ENCODE measurements at regions not wholly inside any gene's neighbourhood (a gene's known extent, or its start where the extent isn't known, plus 50 kb on each side); places are given as distances from the start of the nearest gene placed in this dataset.

DNA sequence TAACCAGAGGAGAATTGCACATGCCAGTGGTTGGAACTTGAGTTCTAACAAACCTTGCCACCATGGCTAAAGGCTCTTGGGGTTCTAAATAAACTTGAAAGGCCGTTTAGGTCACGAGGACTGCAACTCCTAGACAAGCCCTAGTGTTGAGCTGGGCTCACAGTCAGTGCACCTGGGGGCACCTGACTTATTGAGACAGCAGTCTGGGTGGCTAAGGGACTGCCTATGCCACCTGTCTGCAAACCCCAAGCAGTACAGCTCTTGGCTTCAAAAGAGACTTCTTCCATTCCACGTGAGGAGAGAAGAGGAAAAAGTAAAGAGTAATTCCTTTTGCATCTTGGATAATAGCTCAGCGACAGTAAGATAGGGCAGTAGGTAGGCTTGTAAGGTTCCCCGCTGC, 765.6 kb upstream of the FOXG1 start:
- Histone ChIP-seq H2AK5ac (ENCODE audit: low read length) (no peak overlapping the region), H2BK5ac (ENCODE audit: low read depth, low read length, poor library complexity) (no peak overlapping the region), H3K18ac (ENCODE audit: low read length) (no peak overlapping the region), H2BK120ac (ENCODE audit: insufficient read depth, low read length, poor library complexity) (no peak overlapping the region), H3K4me1 (ENCODE audit: control insufficient read depth in 1 of 2, insufficient read depth in 2 of 2, low read length in 2 of 2) (no peaks in the 10 kb centered on the region), H3K23ac (ENCODE audit: low read length) (no peak overlapping the region), H3K9ac (ENCODE audit: low read length) (no peak overlapping the region), H3K14ac (ENCODE audit: low read length) (no peak overlapping the region), H3K9me3 (ENCODE audit: insufficient read depth, low read depth, low read length) (no peaks in the 10 kb centered on the region), H3K4me2 (ENCODE audit: low read length) (no peak overlapping the region), H4K8ac (ENCODE audit: low read depth, low read length) (no peak overlapping the region), H3K4me3 (ENCODE audit: low read depth, low read length) (no peak overlapping the region), H2AFZ (ENCODE audit: insufficient read depth, low read length, poor library complexity) (no peak overlapping the region), H3K27me3 (ENCODE audit: insufficient read depth, low read length) (no peaks in the 10 kb centered on the region), H2BK12ac (ENCODE audit: low read length) (no peak overlapping the region), H4K91ac (ENCODE audit: low read depth, low read length) (no peak overlapping the region), H3K27ac (ENCODE audit: low read depth, low read length) (no peak overlapping the region), H3K79me1 (ENCODE audit: low read length) (no peaks in the 10 kb centered on the region), H4K12ac (ENCODE audit: low read depth, low read length) (no peak overlapping the region), H3K4ac (ENCODE audit: low read depth, low read length) (no peak overlapping the region), H3K79me2 (ENCODE audit: control insufficient read depth, insufficient read depth, low read length, poor library complexity) (no peaks in the 10 kb centered on the region), H3K36me3 (ENCODE audit: control insufficient read depth in 1 of 2, insufficient read depth in 2 of 2, low read length in 2 of 2) (peaks cover 0 to 2% of the 10 kb centered on the region in 2 experiments)
- WGBS (ENCODE audit: extremely low coverage, insufficient coverage, insufficient read length) = no CpG with 5 or more reads among the region's 5 CpGs
- DNase-seq = no peak

DNA sequence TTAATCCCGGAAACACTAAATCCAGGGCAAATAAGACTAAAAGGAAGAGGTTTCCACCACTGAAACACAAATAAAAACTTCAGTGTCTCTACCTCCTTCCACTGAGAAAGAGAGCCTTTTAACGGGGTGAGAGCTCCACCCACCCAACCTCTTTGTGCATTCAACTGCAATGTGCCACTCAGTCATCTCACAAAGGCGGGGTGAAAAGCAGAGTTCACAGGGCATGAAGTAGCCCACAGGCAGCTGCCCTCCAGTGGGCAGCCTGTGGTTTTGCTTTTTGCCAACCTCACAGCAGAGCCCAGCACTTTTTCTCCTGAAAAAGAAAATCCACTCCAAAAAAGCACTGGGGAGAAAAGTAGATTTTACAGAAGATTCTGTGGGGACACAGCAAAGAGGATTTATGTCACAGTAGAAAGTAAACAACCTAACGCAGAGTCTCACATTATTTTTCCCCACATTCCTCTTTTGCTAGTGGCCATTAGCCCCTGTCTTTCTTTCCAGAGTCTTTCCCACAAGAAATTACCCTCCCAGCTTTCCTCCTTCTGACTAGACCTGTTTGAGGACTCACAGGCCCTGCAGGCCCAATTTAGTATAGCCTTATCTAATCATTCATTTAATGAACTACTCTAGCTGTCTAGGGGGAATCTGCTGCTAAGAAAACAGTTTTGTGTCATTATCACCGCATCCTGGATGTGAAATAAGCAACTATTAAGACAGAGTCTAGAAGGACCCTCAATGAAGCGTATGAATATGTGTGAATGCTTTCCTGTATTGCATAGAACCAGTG, 753.8 kb upstream of the FOXG1 start:
- Histone ChIP-seq H4K12ac (ENCODE audit: low read depth, low read length) (no peak overlapping the region), H2BK12ac (ENCODE audit: low read length) (no peak overlapping the region), H2AK5ac (ENCODE audit: low read length) (no peak overlapping the region), H3K4ac (ENCODE audit: low read depth, low read length) (no peak overlapping the region), H3K14ac (ENCODE audit: low read length) (no peak overlapping the region), H3K27me3 (ENCODE audit: insufficient read depth, low read length) (no peaks in the 10 kb centered on the region), H3K36me3 (ENCODE audit: control insufficient read depth in 1 of 2, insufficient read depth in 2 of 2, low read length in 2 of 2) (no peaks in the 10 kb centered on the region), H3K79me2 (ENCODE audit: control insufficient read depth, insufficient read depth, low read length, poor library complexity) (no peaks in the 10 kb centered on the region), H2AFZ (ENCODE audit: insufficient read depth, low read length, poor library complexity) (no peak overlapping the region), H3K9me3 (ENCODE audit: insufficient read depth, low read depth, low read length) (no peaks in the 10 kb centered on the region), H2BK120ac (ENCODE audit: insufficient read depth, low read length, poor library complexity) (no peak overlapping the region), H4K8ac (ENCODE audit: low read depth, low read length) (no peak overlapping the region), H3K4me3 (ENCODE audit: low read depth, low read length) (no peak overlapping the region), H4K91ac (ENCODE audit: low read depth, low read length) (no peak overlapping the region), H3K23ac (ENCODE audit: low read length) (no peak overlapping the region), H2BK5ac (ENCODE audit: low read depth, low read length, poor library complexity) (no peak overlapping the region), H3K18ac (ENCODE audit: low read length) (no peak overlapping the region), H3K4me1 (ENCODE audit: control insufficient read depth in 1 of 2, insufficient read depth in 2 of 2, low read length in 2 of 2) (no peaks in the 10 kb centered on the region), H3K27ac (ENCODE audit: low read depth, low read length) (no peak overlapping the region), H3K79me1 (ENCODE audit: low read length) (no peaks in the 10 kb centered on the region), H3K9ac (ENCODE audit: low read length) (no peak overlapping the region), H3K4me2 (ENCODE audit: low read length) (no peak overlapping the region)
- WGBS (ENCODE audit: extremely low coverage, insufficient coverage, insufficient read length) = no CpG with 5 or more reads among the region's 6 CpGs
- DNase-seq = no peak

DNA sequence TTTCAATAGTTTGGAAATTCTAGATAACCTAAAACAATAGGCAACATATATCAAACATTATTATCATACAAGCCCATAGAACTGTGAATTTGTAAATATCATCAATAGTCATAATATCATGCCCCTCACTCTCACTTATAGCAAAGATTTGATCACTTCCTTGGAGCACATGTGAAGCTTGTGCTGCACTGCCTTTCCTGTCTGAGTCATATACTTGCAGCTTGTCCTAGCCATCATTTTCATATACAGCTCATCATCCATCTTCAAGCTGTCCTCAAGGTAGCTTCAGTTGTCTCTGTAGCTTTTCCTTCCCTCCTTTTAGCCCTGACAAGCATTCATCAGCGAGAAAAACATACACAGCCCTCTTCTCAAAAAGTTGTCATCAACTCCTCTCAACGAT, 746.5 kb upstream of the FOXG1 start:
- H3K27me3 ChIP-seq (ENCODE audit: insufficient read depth, low read length) = no peaks in the 10 kb centered on the region
- H3K23ac ChIP-seq (ENCODE audit: low read length) = no peak overlapping the region
- H2BK12ac ChIP-seq (ENCODE audit: low read length) = no peak overlapping the region
- no peak overlapping the region for H3K4me2 ChIP-seq (ENCODE audit: low read length)
- H3K9ac ChIP-seq (ENCODE audit: low read length) = no peak overlapping the region
- H3K36me3 ChIP-seq (ENCODE audit: control insufficient read depth in 1 of 2, insufficient read depth in 2 of 2, low read length in 2 of 2) = no peaks in the 10 kb centered on the region
- no peak overlapping the region for H2BK120ac ChIP-seq (ENCODE audit: insufficient read depth, low read length, poor library complexity)
- no peak overlapping the region for H3K27ac ChIP-seq (ENCODE audit: low read depth, low read length)
- no peak overlapping the region for H2AK5ac ChIP-seq (ENCODE audit: low read length)
- no CpG with 5 or more reads among the region's 2 CpGs for WGBS (ENCODE audit: extremely low coverage, insufficient coverage, insufficient read length)
- no peak overlapping the region for H3K4me3 ChIP-seq (ENCODE audit: low read depth, low read length)
- no peak overlapping the region for H4K8ac ChIP-seq (ENCODE audit: low read depth, low read length)
- H3K4ac ChIP-seq (ENCODE audit: low read depth, low read length) = no peak overlapping the region
- no peak overlapping the region for H3K18ac ChIP-seq (ENCODE audit: low read length)
- H3K79me1 ChIP-seq (ENCODE audit: low read length) = no peaks in the 10 kb centered on the region
- no peak overlapping the region for H3K14ac ChIP-seq (ENCODE audit: low read length)
- no peaks in the 10 kb centered on the region for H3K79me2 ChIP-seq (ENCODE audit: control insufficient read depth, insufficient read depth, low read length, poor library complexity)
- no peaks in the 10 kb centered on the region for H3K4me1 ChIP-seq (ENCODE audit: control insufficient read depth in 1 of 2, insufficient read depth in 2 of 2, low read length in 2 of 2)
- no peak overlapping the region for H4K91ac ChIP-seq (ENCODE audit: low read depth, low read length)
- no peaks in the 10 kb centered on the region for H3K9me3 ChIP-seq (ENCODE audit: insufficient read depth, low read depth, low read length)
- no peak overlapping the region for H2BK5ac ChIP-seq (ENCODE audit: low read depth, low read length, poor library complexity)
- H2AFZ ChIP-seq (ENCODE audit: insufficient read depth, low read length, poor library complexity) = no peak overlapping the region
- DNase-seq = no peak
- H4K12ac ChIP-seq (ENCODE audit: low read depth, low read length) = no peak overlapping the region

DNA sequence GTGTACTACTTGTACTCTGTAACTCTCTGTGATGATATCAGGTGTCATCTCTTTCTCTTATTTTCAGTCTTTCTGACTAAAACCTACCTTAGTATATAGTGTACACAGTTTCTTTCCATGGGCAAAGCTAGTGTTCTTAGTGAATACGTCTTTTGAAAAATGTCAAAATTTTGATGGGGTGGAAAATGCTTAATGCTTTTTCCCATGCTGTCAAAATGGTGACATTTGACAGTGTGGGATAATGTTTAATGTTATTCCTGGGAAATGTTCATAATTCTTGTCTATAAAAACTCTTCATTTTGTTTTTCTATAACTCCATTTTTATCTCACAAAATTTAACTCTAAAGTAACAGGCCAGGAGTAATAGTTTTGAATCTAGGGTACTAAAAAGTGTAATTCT, 742.7 kb upstream of the FOXG1 start:
- Histone ChIP-seq H4K8ac (ENCODE audit: low read depth, low read length) (no peak overlapping the region), H2AK5ac (ENCODE audit: low read length) (no peak overlapping the region), H3K9ac (ENCODE audit: low read length) (no peak overlapping the region), H3K4ac (ENCODE audit: low read depth, low read length) (no peak overlapping the region), H3K79me2 (ENCODE audit: control insufficient read depth, insufficient read depth, low read length, poor library complexity) (no peaks in the 10 kb centered on the region), H3K27ac (ENCODE audit: low read depth, low read length) (no peak overlapping the region), H3K9me3 (ENCODE audit: insufficient read depth, low read depth, low read length) (no peaks in the 10 kb centered on the region), H3K27me3 (ENCODE audit: insufficient read depth, low read length) (no peaks in the 10 kb centered on the region), H3K79me1 (ENCODE audit: low read length) (no peaks in the 10 kb centered on the region), H4K91ac (ENCODE audit: low read depth, low read length) (no peak overlapping the region), H3K23ac (ENCODE audit: low read length) (no peak overlapping the region), H2BK5ac (ENCODE audit: low read depth, low read length, poor library complexity) (no peak overlapping the region), H3K18ac (ENCODE audit: low read length) (no peak overlapping the region), H4K12ac (ENCODE audit: low read depth, low read length) (no peak overlapping the region), H2AFZ (ENCODE audit: insufficient read depth, low read length, poor library complexity) (no peak overlapping the region), H3K14ac (ENCODE audit: low read length) (no peak overlapping the region), H3K4me1 (ENCODE audit: control insufficient read depth in 1 of 2, insufficient read depth in 2 of 2, low read length in 2 of 2) (no peaks in the 10 kb centered on the region), H2BK12ac (ENCODE audit: low read length) (no peak overlapping the region), H3K4me2 (ENCODE audit: low read length) (no peak overlapping the region), H3K36me3 (ENCODE audit: control insufficient read depth in 1 of 2, insufficient read depth in 2 of 2, low read length in 2 of 2) (no peaks in the 10 kb centered on the region), H3K4me3 (ENCODE audit: low read depth, low read length) (no peak overlapping the region), H2BK120ac (ENCODE audit: insufficient read depth, low read length, poor library complexity) (no peak overlapping the region)
- no CpG with 5 or more reads among the region's 1 CpG for WGBS (ENCODE audit: extremely low coverage, insufficient coverage, insufficient read length)
- DNase-seq = no peak
